ENCODE measurements at regions not wholly inside any gene's neighbourhood (a gene's known extent, or its start where the extent isn't known, plus 50 kb on each side); places are given as distances from the start of the nearest gene placed in this dataset.

GRCh38 chr9:13431222-13431536 is 151.7 kb upstream of the MPDZ start:
- DNase-seq: peak; percentile 83

GRCh38 chr9:13430368-13431221 is 151.1 kb upstream of the MPDZ start:
- no peak for DNase-seq

- no peak for DNase-seq
Measured at GRCh38 chr9:13429301-13430190, 150.1 kb upstream of the MPDZ start.

GRCh38 chr9:13428766-13429165 is 149.3 kb upstream of the MPDZ start:
- DNase-seq: no peak

- peak; percentile 43 for DNase-seq
Measured at GRCh38 chr9:13427587-13427986, 148.1 kb upstream of the MPDZ start.

- no peak for DNase-seq
Measured at GRCh38 chr9:13426606-13427005, 147.1 kb upstream of the MPDZ start.

GRCh38 chr9:13424872-13425271 is 145.4 kb upstream of the MPDZ start:
- no peak for DNase-seq

- DNase-seq: no peak
Measured at GRCh38 chr9:13424204-13424603, 144.7 kb upstream of the MPDZ start.

GRCh38 chr9:13414349-13414748 is 134.9 kb upstream of the MPDZ start:
- DNase-seq: no peak

GRCh38 chr9:13412331-13412730 is 132.8 kb upstream of the MPDZ start:
- no peak for DNase-seq

- no peak for DNase-seq
Measured at GRCh38 chr9:13411791-13412190, 132.3 kb upstream of the MPDZ start.

GRCh38 chr9:13410566-13411031 is 131.1 kb upstream of the MPDZ start:
- DNase-seq: no peak

- no peak for DNase-seq
Measured at GRCh38 chr9:13397661-13398060, 118.2 kb upstream of the MPDZ start.

- DNase-seq: no peak
Measured at GRCh38 chr9:13397220-13397619, 117.7 kb upstream of the MPDZ start.

- DNase-seq: no peak
Measured at GRCh38 chr9:13396418-13396817, 116.9 kb upstream of the MPDZ start.

- no peak for DNase-seq
Measured at GRCh38 chr9:13395156-13395555, 115.7 kb upstream of the MPDZ start.

GRCh38 chr9:13388157-13388556 is 108.7 kb upstream of the MPDZ start:
- no peak for DNase-seq

GRCh38 chr9:13387734-13388067 is 108.2 kb upstream of the MPDZ start:
- DNase-seq: no peak

GRCh38 chr9:13386935-13387733 is 107.6 kb upstream of the MPDZ start:
- no peak for DNase-seq

GRCh38 chr9:13386316-13386715 is 106.8 kb upstream of the MPDZ start:
- no peak for DNase-seq

- no peak for DNase-seq
Measured at GRCh38 chr9:13383855-13384254, 104.4 kb upstream of the MPDZ start.

- no peak for DNase-seq
Measured at GRCh38 chr9:13383216-13383615, 103.7 kb upstream of the MPDZ start.

- no peak for DNase-seq
Measured at GRCh38 chr9:13382595-13382994, 103.1 kb upstream of the MPDZ start.

Data from COR-L47 (cell line).